ENCODE measurements at regions not wholly inside any gene's neighbourhood (a gene's known extent, or its start where the extent isn't known, plus 50 kb on each side); places are given as distances from the start of the nearest gene placed in this dataset.
"Not testable (repeated sequence)": the region's sequence is repeated elsewhere in the genome, so short reads cannot be mapped to it uniquely, and the experiment has no call there.

- Histone ChIP-seq H3K36me3 (no peaks in the 10 kb centered on the region), H3K4me1 (ENCODE audit: control insufficient read depth in 1 of 2, low read depth in 2 of 2) (no peaks in the 10 kb centered on the region), H3K9me3 (no peaks in the 10 kb centered on the region), H3K27ac (no peak overlapping the region), H3K27me3 (replicated peaks; ENCODE audit: insufficient read depth) (no peaks in the 10 kb centered on the region), H3K4me3 (no peak overlapping the region)
- ATAC-seq (ENCODE audit: insufficient number of reproducible peaks, low FRiP score, low read depth) (no peak), DNase-seq (ENCODE audit: low spot score) (no peak)
- TF ChIP-seq CTCF (IDR thresholded peaks at IDR 0.05), result no peak
These were observed 175.6 kb upstream of the ATP10A start for GRCh38 chr15:26038693-26039092.

- Histone ChIP-seq H3K27me3 (replicated peaks; ENCODE audit: insufficient read depth) (no peaks in the 10 kb centered on the region), H3K36me3 (no peaks in the 10 kb centered on the region), H3K4me3 (no peak overlapping the region), H3K27ac (no peak overlapping the region), H3K4me1 (ENCODE audit: control insufficient read depth in 1 of 2, low read depth in 2 of 2) (no peaks in the 10 kb centered on the region), H3K9me3 (no peaks in the 10 kb centered on the region)
- DNase-seq (ENCODE audit: low spot score) (no peak), ATAC-seq (ENCODE audit: insufficient number of reproducible peaks, low FRiP score, low read depth) (no peak)
- TF ChIP-seq CTCF (IDR thresholded peaks at IDR 0.05), result peak; percentile 9
These were observed 174.2 kb upstream of the ATP10A start for GRCh38 chr15:26037369-26037768.

- Histone ChIP-seq H3K27ac (no peak overlapping the region), H3K27me3 (replicated peaks; ENCODE audit: insufficient read depth) (no peaks in the 10 kb centered on the region), H3K9me3 (no peaks in the 10 kb centered on the region), H3K36me3 (no peaks in the 10 kb centered on the region), H3K4me1 (ENCODE audit: control insufficient read depth in 1 of 2, low read depth in 2 of 2) (peaks cover 0 to 2% of the 10 kb centered on the region in 2 donors), H3K4me3 (no peak overlapping the region)
- DNase-seq (ENCODE audit: low spot score) (no peak), ATAC-seq (ENCODE audit: insufficient number of reproducible peaks, low FRiP score, low read depth) (no peak)
- TF ChIP-seq CTCF (IDR thresholded peaks at IDR 0.05), result no peak
These were observed 170.4 kb upstream of the ATP10A start for GRCh38 chr15:26033493-26033892.

DNA sequence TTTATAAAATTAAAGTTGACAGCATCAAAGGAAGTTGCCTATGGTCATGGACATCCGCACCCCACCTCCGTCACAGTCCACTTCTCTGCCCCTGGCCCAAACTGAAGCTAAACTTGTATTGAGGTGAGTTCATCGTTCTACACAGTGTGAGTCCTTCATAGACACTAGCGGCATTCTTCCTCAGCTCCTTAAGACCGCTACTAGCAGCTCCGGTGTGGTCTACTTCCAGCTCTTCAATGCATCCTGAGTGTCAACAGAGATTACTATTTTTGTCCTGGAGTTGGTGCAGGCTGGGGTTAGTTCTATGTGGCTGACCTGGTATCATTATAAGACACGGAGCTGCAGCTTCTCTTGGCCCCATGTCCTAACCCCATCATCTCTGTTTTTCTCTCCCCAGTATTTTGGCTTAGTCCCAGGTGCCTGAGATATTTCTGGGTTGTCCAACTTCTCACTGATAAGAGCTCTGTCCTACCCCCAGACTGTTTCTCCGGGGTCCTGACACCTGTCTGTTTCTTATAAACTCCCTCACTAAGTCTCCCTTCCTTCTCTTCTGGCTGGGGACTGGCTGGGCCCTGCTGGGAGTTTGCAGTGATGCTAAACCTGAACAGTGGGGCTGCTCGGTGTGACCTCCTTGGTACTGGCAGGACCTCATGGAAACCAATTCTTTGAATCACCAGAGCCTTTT lies 169.2 kb upstream of the ATP10A start:
- H3K4me3 ChIP-seq, result no peak overlapping the region
- H3K9me3 ChIP-seq, result no peaks in the 10 kb centered on the region
- ATAC-seq (ENCODE audit: insufficient number of reproducible peaks, low FRiP score, low read depth) (no peak), DNase-seq (ENCODE audit: low spot score) (no peak)
- no peaks in the 10 kb centered on the region for H3K36me3 ChIP-seq
- no peak for TF ChIP-seq CTCF (IDR thresholded peaks at IDR 0.05)
- H3K27ac ChIP-seq, result no peak overlapping the region
- H3K27me3 ChIP-seq (replicated peaks; ENCODE audit: insufficient read depth), result no peaks in the 10 kb centered on the region
- peaks cover 0 to 8% of the 10 kb centered on the region in 2 donors for H3K4me1 ChIP-seq (ENCODE audit: control insufficient read depth in 1 of 2, low read depth in 2 of 2)

DNA sequence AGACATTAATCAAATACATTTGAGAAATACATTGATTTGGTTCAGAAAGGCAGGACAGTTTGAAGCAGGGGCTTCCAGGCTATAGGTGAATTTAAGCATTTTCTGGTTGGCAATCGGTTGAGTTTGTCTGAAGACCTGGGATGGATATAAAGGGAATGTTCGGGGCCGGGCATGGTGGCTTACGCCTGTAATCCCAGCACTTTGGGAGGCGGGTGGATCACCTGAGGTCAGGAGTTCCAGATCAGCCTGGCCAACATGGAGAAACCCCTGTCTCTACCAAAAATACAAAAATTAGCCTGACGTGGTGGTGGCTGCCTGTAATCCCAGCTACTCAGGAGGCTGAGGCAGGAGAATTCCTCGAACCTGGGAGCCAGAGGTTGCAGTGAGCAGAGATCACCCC lies 166.5 kb upstream of the ATP10A start:
- not testable (repeated sequence) for ATAC-seq (ENCODE audit: insufficient number of reproducible peaks, low FRiP score, low read depth); H3K4me1 ChIP-seq (ENCODE audit: control insufficient read depth in 1 of 2, low read depth in 2 of 2); H3K27me3 ChIP-seq (replicated peaks; ENCODE audit: insufficient read depth); H3K4me3 ChIP-seq; DNase-seq (ENCODE audit: low spot score); H3K9me3 ChIP-seq; H3K36me3 ChIP-seq; H3K27ac ChIP-seq

DNA sequence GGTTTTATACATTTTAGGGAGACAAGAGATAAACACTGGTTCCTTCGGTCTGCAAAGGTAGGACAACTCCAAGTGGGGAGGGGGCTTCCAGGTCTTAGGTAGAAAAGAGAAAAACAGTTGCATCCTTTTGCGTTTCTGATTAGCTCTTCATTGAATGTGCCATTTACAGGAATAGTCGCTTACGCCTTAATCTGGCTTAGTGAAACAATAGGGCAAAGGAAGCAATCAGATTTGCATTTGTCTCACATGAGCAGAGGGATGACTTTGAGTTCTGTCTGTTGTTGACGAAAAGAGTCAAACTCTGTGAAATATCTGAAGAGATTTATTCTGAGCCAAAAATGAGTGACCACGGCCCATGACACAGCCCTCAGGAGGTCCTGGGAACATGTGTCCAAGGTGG lies 166.0 kb upstream of the ATP10A start:
- peaks cover 0 to 8% of the 10 kb centered on the region in 2 donors for H3K4me1 ChIP-seq (ENCODE audit: control insufficient read depth in 1 of 2, low read depth in 2 of 2)
- H3K27me3 ChIP-seq (replicated peaks; ENCODE audit: insufficient read depth), result no peaks in the 10 kb centered on the region
- H3K9me3 ChIP-seq, result no peaks in the 10 kb centered on the region
- no peaks in the 10 kb centered on the region for H3K36me3 ChIP-seq
- no peak for TF ChIP-seq CTCF (IDR thresholded peaks at IDR 0.05)
- DNase-seq (ENCODE audit: low spot score) (no peak), ATAC-seq (ENCODE audit: insufficient number of reproducible peaks, low FRiP score, low read depth) (no peak)
- H3K4me3 ChIP-seq, result no peak overlapping the region
- no peak overlapping the region for H3K27ac ChIP-seq

Measured in thoracic aorta (tissue), 2 donors.